COR-L47 (cell line): ENCODE measurements at regions not wholly inside any gene's neighbourhood (a gene's known extent, or its start where the extent isn't known, plus 50 kb on each side); places are given as distances from the start of the nearest gene placed in this dataset.
"Not testable (repeated sequence)": the region's sequence is repeated elsewhere in the genome, so short reads cannot be mapped to it uniquely, and the experiment has no call there.

Experiments used
- DNase-seq: peaks from one replicate; lab custom pipeline; 2025; lab: John Stamatoyannopoulos, UW

- DNase-seq = no peak
Measured at GRCh38 chr6:13874191-13874549, 50.6 kb upstream of the RNF182 start.

- peak; percentile 91 for DNase-seq
Measured at GRCh38 chr6:13873288-13874190, 51.2 kb upstream of the RNF182 start.

GRCh38 chr6:13872681-13873080 lies 52.1 kb upstream of the RNF182 start:
- DNase-seq = no peak

- DNase-seq = not testable (repeated sequence)
Measured at GRCh38 chr6:13872006-13872405, 52.7 kb upstream of the RNF182 start.

GRCh38 chr6:13870214-13870830 lies 54.4 kb upstream of the RNF182 start:
- DNase-seq = no peak

- DNase-seq = no peak
Measured at GRCh38 chr6:13868236-13868635, 53.9 kb upstream of the MCUR1 start.

GRCh38 chr6:13866301-13866700 lies 51.9 kb upstream of the MCUR1 start:
- DNase-seq = no peak

- DNase-seq = no peak
Measured at GRCh38 chr6:13865141-13865540, 50.8 kb upstream of the MCUR1 start.

- DNase-seq = not testable (repeated sequence)
Measured at GRCh38 chr6:13864669-13865068, 50.3 kb upstream of the MCUR1 start.
